ENCODE measurements at regions not wholly inside any gene's neighbourhood (a gene's known extent, or its start where the extent isn't known, plus 50 kb on each side); places are given as distances from the start of the nearest gene placed in this dataset.
A peak's percentile ranks its signal among the peaks of the same experiment; 100 is the strongest.

DNA sequence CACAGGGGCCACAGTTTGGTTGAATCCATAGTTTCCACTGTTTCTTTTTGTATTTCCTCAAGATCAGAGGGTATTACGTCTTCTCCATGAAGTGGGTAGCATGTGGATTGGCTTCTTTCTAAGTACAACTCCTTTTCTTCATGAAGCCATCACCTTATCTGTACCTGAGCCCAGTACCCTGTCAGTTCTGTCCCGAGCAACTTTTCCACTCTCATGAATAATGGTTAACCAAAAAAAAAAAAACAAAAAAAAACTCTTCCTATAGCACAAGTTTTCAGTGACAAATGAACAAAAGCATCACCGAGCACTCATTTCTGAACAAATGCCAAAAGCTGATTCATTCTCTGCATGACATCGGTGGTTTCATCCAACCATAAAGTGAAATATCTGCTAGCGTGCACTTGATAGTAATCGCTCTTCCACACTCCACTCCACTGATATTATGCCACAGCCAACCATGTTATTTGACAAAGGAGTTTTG is 53.0 kb upstream of the CCDC150 start:
- no peak for TF ChIP-seq CTCF (conservative IDR thresholded peaks at IDR 0.05; ENCODE audit: low read depth, low read length)
- no peak overlapping the region for H3K4me3 ChIP-seq (ENCODE audit: low read depth, low read length)
- peak; percentile 71 for DNase-seq (ENCODE audit: low read depth)

GRCh38 chr2:196587056-196587455 is 52.5 kb upstream of the CCDC150 start:
- no peak for DNase-seq (ENCODE audit: low read depth)
- TF ChIP-seq CTCF (conservative IDR thresholded peaks at IDR 0.05; ENCODE audit: low read depth, low read length), result no peak
- no peak overlapping the region for H3K4me3 ChIP-seq (ENCODE audit: low read depth, low read length)

DNA sequence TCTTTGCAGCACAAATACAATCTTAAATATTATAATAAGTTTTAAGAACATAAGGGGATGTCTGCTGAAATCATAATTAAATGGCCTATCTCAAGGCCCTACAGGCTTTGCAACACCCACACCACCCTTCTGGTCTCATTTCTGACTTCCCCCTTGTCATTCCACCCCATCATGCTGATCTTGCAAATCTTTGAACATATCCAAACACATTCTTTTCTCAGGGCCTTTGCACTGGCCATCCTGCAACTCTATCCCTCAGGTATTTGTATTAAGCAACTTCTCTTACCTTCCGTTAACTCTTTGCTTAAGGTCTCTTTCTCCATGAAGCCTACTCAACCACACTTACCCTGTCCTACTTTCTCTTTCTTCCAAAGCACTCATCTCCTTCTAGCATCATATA is 51.8 kb upstream of the CCDC150 start:
- no peak for TF ChIP-seq CTCF (conservative IDR thresholded peaks at IDR 0.05; ENCODE audit: low read depth, low read length)
- no peak for DNase-seq (ENCODE audit: low read depth)
- H3K4me3 ChIP-seq (ENCODE audit: low read depth, low read length), result no peak overlapping the region

DNA sequence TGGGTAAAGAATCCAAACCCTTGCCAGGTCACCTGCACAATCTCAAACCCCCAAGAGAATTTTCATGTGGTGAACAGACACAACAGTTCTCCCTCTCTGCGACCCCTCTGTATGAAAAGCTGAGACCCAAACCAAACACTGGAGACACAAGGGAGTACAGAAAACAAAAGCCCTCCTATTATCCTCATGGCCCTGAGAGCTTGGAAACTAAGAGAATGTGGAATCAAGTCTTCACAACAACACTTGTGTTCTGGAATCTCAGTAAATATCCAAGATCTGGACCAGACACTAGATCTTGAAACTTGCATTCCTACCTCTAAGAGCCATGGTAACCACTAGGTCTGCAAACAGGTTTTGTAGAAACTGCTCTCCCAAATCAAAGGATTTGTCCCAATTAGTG is 50.1 kb upstream of the CCDC150 start:
- TF ChIP-seq CTCF (conservative IDR thresholded peaks at IDR 0.05; ENCODE audit: low read depth, low read length), result no peak

More for the DNA sequence above, 50.1 kb upstream of the CCDC150 start:
- DNase-seq (ENCODE audit: low read depth), result no peak
- H3K4me3 ChIP-seq (ENCODE audit: low read depth, low read length), result no peak overlapping the region

All from epithelial cell of proximal tubule (primary cell).